G401 (cell line): ENCODE measurements at regions not wholly inside any gene's neighbourhood (a gene's known extent, or its start where the extent isn't known, plus 50 kb on each side); places are given as distances from the start of the nearest gene placed in this dataset.

Experiments used
- DNase-seq: peaks from one replicate; pipeline ENCODE4 v3.0.0-alpha.2; 2015; ENCODE audit warnings: low spot score
- in situ Hi-C: cut with HindIII; loops from 2 replicates; pipeline ENCODE4 v1.10.0; 2016; ENCODE audit warnings: low sequenced_read_pairs, mixed read lengths

- peak; percentile 54 for DNase-seq
- in situ Hi-C loops: no loop called here
Measured at GRCh38 chr19:27758626-27759505, 1454.1 kb downstream of the UQCRFS1 start.

DNA sequence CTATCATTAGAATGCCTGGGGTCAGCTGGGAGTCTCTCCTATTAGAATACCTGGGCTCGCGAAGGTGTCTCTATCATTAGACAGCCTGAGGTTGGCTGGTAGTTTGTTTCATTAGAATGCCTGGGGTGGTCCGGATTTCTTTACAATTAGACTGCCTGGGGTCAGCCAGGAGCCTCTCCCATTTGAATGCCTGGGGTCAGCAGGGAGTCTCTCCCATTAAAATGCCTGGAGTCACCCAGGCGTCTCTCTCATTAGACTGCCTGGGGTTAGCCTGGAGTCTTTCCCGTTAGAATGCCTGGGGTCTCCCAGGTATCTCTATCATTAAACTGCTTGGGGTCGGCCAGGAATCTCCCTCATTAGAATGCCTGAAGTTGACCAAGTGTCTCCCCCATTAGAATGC, 1458.3 kb downstream of the UQCRFS1 start:
- in situ Hi-C loops: no loop called here
- no peak for DNase-seq

DNA sequence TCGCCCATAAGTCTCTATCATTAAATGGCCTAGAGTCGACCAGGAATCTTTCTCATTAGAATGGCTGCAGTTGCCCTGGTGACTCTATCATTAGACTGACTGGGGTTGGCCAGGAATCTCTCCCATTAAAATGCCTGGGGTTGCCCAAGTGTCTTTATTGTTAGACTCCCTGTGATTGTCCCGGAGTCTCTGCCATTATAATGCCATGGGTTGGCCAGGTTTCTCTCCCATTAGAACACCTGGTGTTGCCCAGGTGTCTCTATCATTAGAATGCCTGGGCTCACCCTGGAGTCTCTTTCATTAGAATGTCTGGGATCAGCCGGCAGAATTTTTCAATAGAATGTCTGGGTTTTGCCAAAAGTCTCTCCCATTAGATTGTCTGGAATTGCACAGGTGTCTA, 1459.3 kb downstream of the UQCRFS1 start:
- in situ Hi-C loops: no loop called here
- DNase-seq: peak; percentile 40

GRCh38 chr19:27752530-27753184, 1460.3 kb downstream of the UQCRFS1 start:
- in situ Hi-C loops: no loop called here
- DNase-seq: peak; percentile 51

GRCh38 chr19:27751044-27751391, 1461.9 kb downstream of the UQCRFS1 start:
- in situ Hi-C loops: no loop called here
- DNase-seq: peak; percentile 43

GRCh38 chr19:27750391-27751043, 1462.4 kb downstream of the UQCRFS1 start:
- in situ Hi-C loops: no loop called here

GRCh38 chr19:27748551-27749152, 1464.3 kb downstream of the UQCRFS1 start:
- in situ Hi-C loops: no loop called here
- peak; percentile 46 for DNase-seq

More at GRCh38 chr19:27750391-27751043, 1462.4 kb downstream of the UQCRFS1 start:
- DNase-seq: peak; percentile 27

GRCh38 chr19:27746691-27747380, 1466.1 kb downstream of the UQCRFS1 start:
- in situ Hi-C loops: no loop called here
- DNase-seq: peak; percentile 74

GRCh38 chr19:27745978-27746542, 1466.9 kb downstream of the UQCRFS1 start:
- DNase-seq: peak; percentile 42
- in situ Hi-C loops: no loop called here

GRCh38 chr19:27744926-27745768, 1467.8 kb downstream of the UQCRFS1 start:
- in situ Hi-C loops: no loop called here
- DNase-seq: peak; percentile 70

DNA sequence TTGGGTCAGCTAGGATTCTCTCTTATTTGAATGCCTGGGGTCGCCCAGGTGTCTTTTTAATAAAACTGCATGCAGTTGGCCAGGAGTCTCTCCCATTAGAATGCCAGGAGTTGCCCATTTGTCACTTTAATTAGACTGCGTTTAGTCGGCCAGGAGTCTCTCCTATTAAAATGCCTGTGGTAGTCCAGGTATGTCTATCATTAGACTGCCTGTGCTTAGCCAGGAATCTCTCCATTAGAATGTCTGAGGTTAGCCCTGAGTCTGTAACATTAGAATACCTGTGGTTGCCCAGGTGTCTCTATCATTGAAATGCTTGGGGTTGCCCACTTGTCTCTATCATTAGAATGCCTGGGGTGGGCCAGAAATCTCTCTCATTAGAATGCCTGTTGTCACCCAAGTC, 1470.9 kb downstream of the UQCRFS1 start:
- in situ Hi-C loops: no loop called here
- peak; percentile 51 for DNase-seq

DNA sequence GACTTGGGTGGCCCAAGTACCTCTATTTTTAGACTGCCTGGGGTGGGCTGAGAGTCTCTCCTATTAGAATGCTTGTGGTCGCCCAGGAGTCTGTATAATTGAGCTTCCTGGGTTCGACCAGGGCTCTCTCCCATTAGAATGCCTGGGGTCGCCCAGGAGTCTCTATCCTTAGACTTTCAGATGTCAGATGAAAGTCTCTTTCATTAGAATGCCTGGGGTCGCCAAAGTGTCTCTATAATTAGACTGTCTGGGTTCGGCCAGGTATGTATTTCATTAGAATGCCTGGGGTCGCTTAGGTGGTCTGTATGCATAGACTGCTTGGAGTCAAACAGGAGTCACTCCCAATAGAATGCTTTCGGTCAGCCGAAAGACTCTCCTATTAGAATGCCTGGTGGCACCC, 1471.7 kb downstream of the UQCRFS1 start:
- peak; percentile 43 for DNase-seq
- in situ Hi-C loops: no loop called here

GRCh38 chr19:27740396-27740795, 1472.6 kb downstream of the UQCRFS1 start:
- DNase-seq: peak; percentile 51
- in situ Hi-C loops: no loop called here

GRCh38 chr19:27738569-27739193, 1474.3 kb downstream of the UQCRFS1 start:
- DNase-seq: no peak
- in situ Hi-C loops: no loop called here

- DNase-seq: peak; percentile 23
- in situ Hi-C loops: no loop called here
Measured at GRCh38 chr19:27736225-27736624, 1476.7 kb downstream of the UQCRFS1 start.

DNA sequence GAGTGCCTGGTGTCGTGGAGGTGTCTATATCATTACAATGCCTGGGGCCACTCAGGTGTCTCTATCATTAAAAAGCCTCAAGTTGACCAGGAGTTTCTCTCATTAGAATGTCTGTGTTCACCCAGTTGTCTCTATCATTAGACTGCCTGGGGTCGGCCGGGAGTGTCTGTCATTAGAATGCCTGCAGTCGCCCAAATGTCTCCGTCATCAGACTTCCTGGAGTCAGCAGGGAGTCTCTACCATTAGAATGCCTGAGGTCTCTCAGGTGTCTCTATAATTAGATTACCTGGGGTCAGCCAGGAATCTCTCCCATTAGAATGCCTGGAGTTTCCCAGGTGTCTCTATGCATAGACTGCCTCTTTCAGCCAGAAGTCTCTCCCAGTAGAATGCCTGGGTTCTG, 1477.6 kb downstream of the UQCRFS1 start:
- DNase-seq: peak; percentile 33
- in situ Hi-C loops: no loop called here

DNA sequence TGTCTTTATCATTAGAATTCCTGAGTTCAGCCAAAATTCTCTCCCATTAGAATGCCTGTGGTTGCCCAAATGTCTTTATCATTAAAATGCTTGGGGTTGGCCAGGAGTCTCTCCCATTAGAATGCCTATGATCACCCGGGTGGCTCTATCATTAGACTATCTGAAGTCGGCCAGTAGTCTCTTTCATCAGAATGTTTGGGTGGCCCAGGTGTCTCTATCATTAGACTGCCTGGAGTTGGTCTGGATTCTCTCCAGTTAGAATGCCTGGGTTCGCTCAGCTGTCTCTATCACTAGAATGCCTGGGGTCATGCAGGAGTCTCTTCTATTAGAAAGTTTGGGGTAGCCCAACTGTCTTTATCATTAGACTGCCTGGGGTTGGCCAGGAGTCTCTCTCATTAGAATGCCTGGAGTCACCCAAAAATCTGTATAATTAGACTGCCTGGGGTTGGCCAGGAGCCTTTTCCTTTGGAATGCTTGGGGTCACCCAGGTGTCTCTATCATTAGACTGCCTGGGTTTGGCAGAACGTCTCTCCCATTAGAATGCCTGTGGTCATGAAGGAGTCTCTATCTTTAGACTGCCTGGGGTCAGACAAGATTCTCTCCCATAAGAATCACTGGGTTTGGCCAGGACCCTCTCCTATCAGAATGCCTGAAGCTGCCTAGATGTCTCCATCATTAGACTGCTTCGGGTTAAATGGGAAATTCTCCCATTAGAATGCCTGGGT, 1478.3 kb downstream of the UQCRFS1 start:
- in situ Hi-C loops: no loop called here
- peak; percentile 24 for DNase-seq
